ENCODE measurements at regions not wholly inside any gene's neighbourhood (a gene's known extent, or its start where the extent isn't known, plus 50 kb on each side); places are given as distances from the start of the nearest gene placed in this dataset.

- DNase-seq (ENCODE audit: low spot score) = no peak
These were observed 83.3 kb upstream of the ID4 start for GRCh38 chr6:19753826-19754225.

DNA sequence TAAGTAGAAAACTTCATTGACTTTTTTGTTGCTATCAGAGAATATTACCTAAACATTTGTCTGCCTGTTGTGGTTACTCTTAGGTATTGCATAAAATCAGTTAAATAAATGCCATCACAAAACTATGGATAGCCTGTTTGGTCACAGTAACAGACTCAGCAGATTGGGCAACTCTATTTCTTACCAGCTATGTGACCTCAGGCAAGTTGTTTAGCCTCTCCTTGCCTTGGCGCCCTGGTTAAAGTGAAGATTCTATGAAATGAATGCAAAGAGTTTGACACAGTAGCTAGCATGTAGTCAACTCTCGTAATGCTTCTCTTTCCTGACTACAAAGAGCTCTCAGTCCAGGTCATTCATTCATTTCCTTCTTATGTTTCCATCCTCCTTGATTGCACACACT is 82.5 kb upstream of the ID4 start:
- no peak for DNase-seq (ENCODE audit: low spot score)

- DNase-seq (ENCODE audit: low spot score) = no peak
These were observed 82.0 kb upstream of the ID4 start for GRCh38 chr6:19755181-19755580.

DNA sequence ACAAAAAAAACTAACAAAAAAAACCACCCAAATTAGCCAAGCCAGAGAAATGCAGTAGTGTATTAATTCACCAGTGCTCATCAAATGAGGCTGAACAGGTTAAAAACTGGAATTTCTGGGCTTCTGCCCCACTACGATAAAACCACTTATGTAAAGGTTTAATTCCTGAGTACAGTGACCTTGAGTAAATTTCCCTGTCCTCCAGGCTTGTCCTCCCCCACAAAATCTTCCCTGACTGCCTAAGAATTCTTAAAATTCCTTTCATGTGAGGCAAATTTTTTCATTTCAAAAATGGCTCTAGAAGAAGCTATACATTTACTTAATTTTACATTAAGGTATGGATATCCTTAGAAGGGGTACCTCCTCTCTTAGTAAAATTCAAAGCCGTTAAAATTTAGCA is 80.1 kb upstream of the ID4 start:
- no peak for DNase-seq (ENCODE audit: low spot score)

- no peak for DNase-seq (ENCODE audit: low spot score)
These were observed 77.9 kb upstream of the ID4 start for GRCh38 chr6:19759117-19759880.

DNA sequence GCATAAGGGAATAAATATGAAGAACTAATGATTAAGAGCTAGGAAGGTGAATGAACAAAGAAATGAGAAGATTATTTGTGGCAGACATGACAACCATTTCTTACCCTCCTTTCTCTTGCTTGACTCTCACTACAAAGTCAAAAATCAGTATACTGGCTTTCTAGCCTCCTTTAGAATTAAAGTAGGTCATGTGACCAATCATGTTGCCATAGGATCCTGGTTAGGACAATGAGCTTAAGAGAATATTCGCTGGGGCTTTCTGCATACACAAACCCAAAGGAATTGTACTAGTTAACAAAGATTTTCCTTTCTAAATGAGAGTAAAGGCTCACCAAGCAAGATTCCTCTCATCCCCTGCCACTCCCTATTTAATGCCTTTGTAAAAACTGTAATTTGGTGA is 76.0 kb upstream of the ID4 start:
- no peak for DNase-seq (ENCODE audit: low spot score)

DNA sequence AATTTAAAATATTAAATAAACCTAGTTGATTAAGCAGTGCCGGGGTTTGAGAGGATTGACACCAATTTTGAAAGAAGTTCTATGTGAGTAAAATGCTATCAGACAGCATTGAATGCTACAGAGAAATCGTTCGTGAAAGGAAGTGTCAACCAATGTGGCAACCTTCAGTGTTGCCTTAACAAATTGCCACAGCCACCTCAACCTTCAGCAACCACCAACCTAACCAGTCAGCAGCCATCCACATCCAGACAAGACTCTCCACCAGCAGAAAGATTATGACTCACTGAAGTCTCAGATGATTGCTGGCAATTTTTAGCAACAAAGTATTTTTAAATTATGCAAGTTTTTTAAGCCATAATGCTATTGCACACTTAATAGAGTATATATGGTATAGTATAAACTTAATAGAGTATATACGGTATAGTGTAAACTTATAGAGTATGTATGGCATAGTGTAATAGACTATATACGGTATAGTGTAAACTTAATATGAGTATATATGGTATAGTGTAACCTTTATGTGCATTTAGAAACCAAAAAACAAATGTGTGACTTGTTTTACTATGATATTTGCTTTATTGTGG is 65.3 kb upstream of the ID4 start:
- no peak for DNase-seq (ENCODE audit: low spot score)

GRCh38 chr6:19772891-19773290 is 64.3 kb upstream of the ID4 start:
- no peak for DNase-seq (ENCODE audit: low spot score)

GRCh38 chr6:19781269-19781668 is 55.9 kb upstream of the ID4 start:
- no peak for DNase-seq (ENCODE audit: low spot score)

DNA sequence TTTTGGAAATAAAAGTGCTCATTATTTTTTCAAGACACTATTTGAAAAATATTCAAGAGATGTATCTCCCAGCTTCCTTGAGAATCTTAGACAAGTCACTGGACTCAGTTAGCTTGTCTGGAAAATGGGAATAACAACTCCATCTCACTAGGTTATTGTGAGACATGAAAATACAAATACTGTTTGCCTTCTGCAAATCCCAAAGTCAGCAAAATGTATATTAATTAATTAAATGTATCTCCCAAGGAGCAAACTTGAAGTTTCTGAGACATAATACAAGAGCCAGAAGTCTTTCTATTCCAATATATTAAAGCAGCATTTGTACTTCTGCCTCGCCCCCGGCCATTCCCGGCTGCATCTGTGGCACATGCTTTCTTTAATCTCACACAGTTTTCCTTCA is 54.6 kb upstream of the ID4 start:
- DNase-seq (ENCODE audit: low spot score) = no peak

Measured in kidney capillary endothelial cell (primary cell).